ENCODE measurements at regions not wholly inside any gene's neighbourhood (a gene's known extent, or its start where the extent isn't known, plus 50 kb on each side); places are given as distances from the start of the nearest gene placed in this dataset.

GRCh38 chr1:25030674-25031589, 100.9 kb upstream of the RUNX3 start:
- no peak overlapping the region for H3K4me3 ChIP-seq (ENCODE audit: low read depth, low read length)
- peaks cover 3% of the 10 kb centered on the region for H3K27me3 ChIP-seq (ENCODE audit: control insufficient read depth, insufficient read depth, low read length)
- DNase-seq (ENCODE audit: low read depth) = no peak
- TF ChIP-seq CTCF (IDR thresholded peaks at IDR 0.05; ENCODE audit: insufficient read depth, low read length, poor library complexity, severe bottlenecking) = no peak
- H3K36me3 ChIP-seq (ENCODE audit: control insufficient read depth, insufficient read depth, low read length) = no peaks in the 10 kb centered on the region

- no peak for TF ChIP-seq CTCF (IDR thresholded peaks at IDR 0.05; ENCODE audit: insufficient read depth, low read length, poor library complexity, severe bottlenecking)
- no peak for DNase-seq (ENCODE audit: low read depth)
- no peak overlapping the region for H3K4me3 ChIP-seq (ENCODE audit: low read depth, low read length)
- no peaks in the 10 kb centered on the region for H3K36me3 ChIP-seq (ENCODE audit: control insufficient read depth, insufficient read depth, low read length)
- H3K27me3 ChIP-seq (ENCODE audit: control insufficient read depth, insufficient read depth, low read length) = peaks cover 3% of the 10 kb centered on the region
Measured at GRCh38 chr1:25030012-25030411, 99.9 kb upstream of the RUNX3 start.

GRCh38 chr1:25028907-25029599, 99.0 kb upstream of the RUNX3 start:
- Histone ChIP-seq H3K27me3 (ENCODE audit: control insufficient read depth, insufficient read depth, low read length) (peaks cover 3% of the 10 kb centered on the region), H3K36me3 (ENCODE audit: control insufficient read depth, insufficient read depth, low read length) (no peaks in the 10 kb centered on the region), H3K4me3 (ENCODE audit: low read depth, low read length) (no peak overlapping the region)
- TF ChIP-seq CTCF (IDR thresholded peaks at IDR 0.05; ENCODE audit: insufficient read depth, low read length, poor library complexity, severe bottlenecking) = no peak
- no peak for DNase-seq (ENCODE audit: low read depth)

GRCh38 chr1:25028587-25028906, 98.5 kb upstream of the RUNX3 start:
- Histone ChIP-seq H3K36me3 (ENCODE audit: control insufficient read depth, insufficient read depth, low read length) (no peaks in the 10 kb centered on the region), H3K27me3 (ENCODE audit: control insufficient read depth, insufficient read depth, low read length) (peaks cover 3% of the 10 kb centered on the region), H3K4me3 (ENCODE audit: low read depth, low read length) (no peak overlapping the region)
- no peak for DNase-seq (ENCODE audit: low read depth)
- TF ChIP-seq CTCF (IDR thresholded peaks at IDR 0.05; ENCODE audit: insufficient read depth, low read length, poor library complexity, severe bottlenecking) = no peak

GRCh38 chr1:25027822-25028586, 97.9 kb upstream of the RUNX3 start:
- TF ChIP-seq CTCF (IDR thresholded peaks at IDR 0.05; ENCODE audit: insufficient read depth, low read length, poor library complexity, severe bottlenecking) = no peak
- Histone ChIP-seq H3K36me3 (ENCODE audit: control insufficient read depth, insufficient read depth, low read length) (no peaks in the 10 kb centered on the region), H3K27me3 (ENCODE audit: control insufficient read depth, insufficient read depth, low read length) (peaks cover 3% of the 10 kb centered on the region), H3K4me3 (ENCODE audit: low read depth, low read length) (no peak overlapping the region)
- DNase-seq (ENCODE audit: low read depth) = no peak
